ENCODE measurements at regions not wholly inside any gene's neighbourhood (a gene's known extent, or its start where the extent isn't known, plus 50 kb on each side); places are given as distances from the start of the nearest gene placed in this dataset.
"Not testable (repeated sequence)": the region's sequence is repeated elsewhere in the genome, so short reads cannot be mapped to it uniquely, and the experiment has no call there.

GRCh38 chr6:28664870-28665396 is 139.3 kb downstream of the GPX5 start:
- DNase-seq, result no peak
- Histone ChIP-seq H3K27ac (no peak overlapping the region), H3K36me3 (no peaks in the 10 kb centered on the region), H3K27me3 (peaks cover under 1 to 23% of the 10 kb centered on the region in 2 donors), H3K4me1 (no peaks in the 10 kb centered on the region), H3K4me3 (no peak overlapping the region), H3K9me3 (no peaks in the 10 kb centered on the region)
- intact Hi-C loops (cut with DNase I), result no loop called here
- TF ChIP-seq, protein P1, sequence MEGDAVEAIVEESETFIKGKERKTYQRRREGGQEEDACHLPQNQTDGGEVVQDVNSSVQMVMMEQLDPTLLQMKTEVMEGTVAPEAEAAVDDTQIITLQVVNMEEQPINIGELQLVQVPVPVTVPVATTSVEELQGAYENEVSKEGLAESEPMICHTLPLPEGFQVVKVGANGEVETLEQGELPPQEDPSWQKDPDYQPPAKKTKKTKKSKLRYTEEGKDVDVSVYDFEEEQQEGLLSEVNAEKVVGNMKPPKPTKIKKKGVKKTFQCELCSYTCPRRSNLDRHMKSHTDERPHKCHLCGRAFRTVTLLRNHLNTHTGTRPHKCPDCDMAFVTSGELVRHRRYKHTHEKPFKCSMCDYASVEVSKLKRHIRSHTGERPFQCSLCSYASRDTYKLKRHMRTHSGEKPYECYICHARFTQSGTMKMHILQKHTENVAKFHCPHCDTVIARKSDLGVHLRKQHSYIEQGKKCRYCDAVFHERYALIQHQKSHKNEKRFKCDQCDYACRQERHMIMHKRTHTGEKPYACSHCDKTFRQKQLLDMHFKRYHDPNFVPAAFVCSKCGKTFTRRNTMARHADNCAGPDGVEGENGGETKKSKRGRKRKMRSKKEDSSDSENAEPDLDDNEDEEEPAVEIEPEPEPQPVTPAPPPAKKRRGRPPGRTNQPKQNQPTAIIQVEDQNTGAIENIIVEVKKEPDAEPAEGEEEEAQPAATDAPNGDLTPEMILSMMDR (IDR thresholded peaks at IDR 0.05), result no peak
- ATAC-seq, result no peak

DNA sequence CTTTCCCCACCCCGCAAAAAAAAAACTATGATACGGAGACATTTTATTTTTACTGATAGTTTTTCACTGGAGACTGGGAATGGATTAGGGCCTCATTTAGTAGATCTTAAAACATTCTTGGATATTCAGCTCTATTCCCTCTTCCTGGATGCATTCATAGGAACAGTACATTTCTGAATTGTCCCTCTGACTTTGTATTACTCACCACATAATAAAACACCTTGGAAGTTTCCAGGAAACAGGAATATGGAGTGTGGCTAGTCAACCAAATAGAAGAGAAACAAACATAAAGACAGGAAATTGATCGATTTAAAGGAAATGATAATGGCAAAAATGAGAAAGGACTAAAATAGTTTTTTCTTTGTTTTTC is 147.7 kb downstream of the GPX5 start:
- Histone ChIP-seq H3K27ac (no peak overlapping the region), H3K36me3 (no peaks in the 10 kb centered on the region), H3K4me3 (no peak overlapping the region), H3K9me3 (no peaks in the 10 kb centered on the region), H3K4me1 (no peaks in the 10 kb centered on the region), H3K27me3 (peaks cover 33 to 80% of the 10 kb centered on the region in 2 donors)
- TF ChIP-seq, protein P1 (IDR thresholded peaks at IDR 0.05), result no peak
- DNase-seq (no peak), ATAC-seq (no peak)
- intact Hi-C loops (cut with DNase I), result no loop called here

- DNase-seq (peak in 1 of 4 donors; percentile 74), ATAC-seq (peak; percentile 81)
- peaks cover 34 to 85% of the 10 kb centered on the region in 2 donors for H3K27me3 ChIP-seq
Observed at GRCh38 chr6:28673787-28674671, 148.3 kb downstream of the GPX5 start.

GRCh38 chr6:28675600-28675999 is 149.9 kb downstream of the GPX5 start:
- H3K27ac ChIP-seq, result no peak overlapping the region
- TF ChIP-seq, protein P1 (IDR thresholded peaks at IDR 0.05), result no peak
- ATAC-seq, result no peak
- no peaks in the 10 kb centered on the region for H3K36me3 ChIP-seq
- intact Hi-C loops (cut with DNase I), result no loop called here
- no peak overlapping the region for H3K4me3 ChIP-seq
- no peaks in the 10 kb centered on the region for H3K4me1 ChIP-seq
- H3K9me3 ChIP-seq, result no peaks in the 10 kb centered on the region
- no peak for DNase-seq
- peaks cover 38 to 94% of the 10 kb centered on the region in 2 donors for H3K27me3 ChIP-seq

More at GRCh38 chr6:28673787-28674671, 148.3 kb downstream of the GPX5 start:
- no peak overlapping the region for H3K27ac ChIP-seq
- TF ChIP-seq, protein P1 (IDR thresholded peaks at IDR 0.05), result no peak
- H3K4me3 ChIP-seq, result peak overlapping the region; percentile 1 to 8
- no peaks in the 10 kb centered on the region for H3K36me3 ChIP-seq
- no peaks in the 10 kb centered on the region for H3K9me3 ChIP-seq
- no peaks in the 10 kb centered on the region for H3K4me1 ChIP-seq
- intact Hi-C loops (cut with DNase I), result no loop called here

DNA sequence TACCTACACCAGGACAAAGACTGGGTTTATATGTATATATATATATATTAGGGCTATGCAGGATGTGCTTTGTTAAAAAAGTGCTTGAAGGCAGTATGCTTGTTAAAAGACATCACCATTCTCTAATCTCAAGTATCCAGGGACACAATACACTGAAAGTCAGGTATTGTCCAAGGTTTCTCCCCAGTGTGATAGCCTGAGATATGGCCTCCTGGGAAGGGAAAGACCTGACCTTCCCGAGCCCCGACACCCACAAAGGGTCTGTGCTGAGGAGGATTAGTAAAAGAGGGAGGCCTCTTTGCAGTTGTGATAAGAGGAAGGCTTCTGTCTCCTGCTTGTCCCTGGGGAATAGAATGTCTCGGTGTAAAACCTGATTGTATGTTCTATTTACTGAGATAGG is 156.9 kb downstream of the GPX5 start:
- H3K27ac ChIP-seq, result no peak overlapping the region
- peaks cover 10 to 94% of the 10 kb centered on the region in 2 donors for H3K27me3 ChIP-seq
- H3K9me3 ChIP-seq, result no peaks in the 10 kb centered on the region
- H3K36me3 ChIP-seq, result no peaks in the 10 kb centered on the region
- DNase-seq, result no peak
- no peaks in the 10 kb centered on the region for H3K4me1 ChIP-seq
- no peak for ATAC-seq
- no peak overlapping the region for H3K4me3 ChIP-seq
- TF ChIP-seq, protein P1 (IDR thresholded peaks at IDR 0.05), result no peak
- intact Hi-C loops (cut with DNase I), result loop anchor here in 1 of 2 donors (10.0 kb wide), 1 partner anchor 332 kb away; no protein-coding TSS in a partner anchor

- not testable (repeated sequence) for H3K4me3 ChIP-seq, ATAC-seq, H3K4me1 ChIP-seq, H3K9me3 ChIP-seq, H3K27ac ChIP-seq, H3K36me3 ChIP-seq, DNase-seq
- intact Hi-C loops (cut with DNase I), result loop anchor here in 1 of 2 donors (10.0 kb wide), 1 partner anchor 332 kb away; no protein-coding TSS in a partner anchor
- H3K27me3 ChIP-seq, result peaks cover 6 to 95% of the 10 kb centered on the region in 2 donors
Observed at GRCh38 chr6:28682956-28683685, 157.4 kb downstream of the GPX5 start.
